ENCODE measurements at regions not wholly inside any gene's neighbourhood (a gene's known extent, or its start where the extent isn't known, plus 50 kb on each side); places are given as distances from the start of the nearest gene placed in this dataset.

- Mint-ChIP-seq H3K27me3 (peaks cover 4% of the 10 kb centered on the region), H3K4me1 (ENCODE audit: unreplicated experiment) (no peaks in the 10 kb centered on the region), H3K4me3 (no peak overlapping the region), H3K36me3 (no peaks in the 10 kb centered on the region), H3K27ac (no peak overlapping the region), H3K9me3 (no peaks in the 10 kb centered on the region)
- TF ChIP-seq CTCF (conservative IDR thresholded peaks at IDR 0.05): no peak
- no peak for DNase-seq (ENCODE audit: extremely low spot score, unreplicated experiment)
Measured at GRCh38 chr5:143966280-143966679, 154.3 kb downstream of the HMHB1 start.

GRCh38 chr5:143968071-143968878, 156.3 kb downstream of the HMHB1 start:
- no peak overlapping the region for H3K27ac Mint-ChIP-seq
- no peaks in the 10 kb centered on the region for H3K9me3 Mint-ChIP-seq
- H3K27me3 Mint-ChIP-seq: peaks cover 10% of the 10 kb centered on the region
- TF ChIP-seq CTCF (conservative IDR thresholded peaks at IDR 0.05): peak; percentile 70
- no peaks in the 10 kb centered on the region for H3K36me3 Mint-ChIP-seq
- H3K4me3 Mint-ChIP-seq: no peak overlapping the region
- no peak for DNase-seq (ENCODE audit: extremely low spot score, unreplicated experiment)
- H3K4me1 Mint-ChIP-seq (ENCODE audit: unreplicated experiment): no peaks in the 10 kb centered on the region

- no peak for DNase-seq (ENCODE audit: extremely low spot score, unreplicated experiment)
- Mint-ChIP-seq H3K27ac (no peak overlapping the region), H3K27me3 (peaks cover 10% of the 10 kb centered on the region), H3K9me3 (no peaks in the 10 kb centered on the region), H3K36me3 (no peaks in the 10 kb centered on the region), H3K4me1 (ENCODE audit: unreplicated experiment) (no peaks in the 10 kb centered on the region), H3K4me3 (no peak overlapping the region)
- no peak for TF ChIP-seq CTCF (conservative IDR thresholded peaks at IDR 0.05)
Measured at GRCh38 chr5:143970159-143970558, 158.2 kb downstream of the HMHB1 start.

- Mint-ChIP-seq H3K9me3 (no peaks in the 10 kb centered on the region), H3K27ac (no peak overlapping the region), H3K36me3 (no peaks in the 10 kb centered on the region), H3K4me1 (ENCODE audit: unreplicated experiment) (no peaks in the 10 kb centered on the region), H3K27me3 (peaks cover 10% of the 10 kb centered on the region), H3K4me3 (no peak overlapping the region)
- no peak for TF ChIP-seq CTCF (conservative IDR thresholded peaks at IDR 0.05)
- no peak for DNase-seq (ENCODE audit: extremely low spot score, unreplicated experiment)
Measured at GRCh38 chr5:143972068-143972467, 160.1 kb downstream of the HMHB1 start.

- no peak for DNase-seq (ENCODE audit: extremely low spot score, unreplicated experiment)
- Mint-ChIP-seq H3K27me3 (peaks cover 8% of the 10 kb centered on the region), H3K4me1 (ENCODE audit: unreplicated experiment) (no peaks in the 10 kb centered on the region), H3K4me3 (no peak overlapping the region), H3K36me3 (no peaks in the 10 kb centered on the region), H3K9me3 (no peaks in the 10 kb centered on the region), H3K27ac (no peak overlapping the region)
- TF ChIP-seq CTCF (conservative IDR thresholded peaks at IDR 0.05): no peak
Measured at GRCh38 chr5:143976055-143976454, 164.1 kb downstream of the HMHB1 start.

All from type B pancreatic cell (in vitro differentiated cells).